Gastroesophageal sphincter (tissue), 4 donors: ENCODE measurements at regions not wholly inside any gene's neighbourhood (a gene's known extent, or its start where the extent isn't known, plus 50 kb on each side); places are given as distances from the start of the nearest gene placed in this dataset.

Source experiments
- ATAC-seq: fragments of 150-250 bp; one replicate; pipeline ENCODE4 v1.9.1; 2016; ENCODE audit warnings: mild to moderate bottlenecking, moderate library complexity
- H3K27ac ChIP-seq, 4 donors: fragments of 200-600 bp; sonication (generic) in 3 of 4; 1 replicate in 3 of 4; 2 replicates in 1 of 4; pipeline ENCODE4 v1.5.1; 2016 to 2019
- H3K27me3 ChIP-seq: fragments of 200-600 bp; sonication (generic); one replicate; pipeline ENCODE4 v1.5.1; 2019
- H3K36me3 ChIP-seq, 2 donors: fragments of 200-600 bp; sonication (generic); one replicate each; pipeline ENCODE4 v1.5.1; 2019; ENCODE audit warnings: control low read depth in 1 of 2
- H3K4me1 ChIP-seq, 3 donors: fragments of 200-600 bp; sonication (generic); 1 replicate in 2 of 3; 2 replicates in 1 of 3; pipeline ENCODE4 v1.5.1; 2016 to 2019; ENCODE audit warnings: control low read depth in 2 of 3
- H3K4me3 ChIP-seq, 2 donors: fragments of 200-600 bp; sonication (generic); one replicate each; pipeline ENCODE4 v1.5.1; 2019; ENCODE audit warnings: mild to moderate bottlenecking in 1 of 2, moderate library complexity in 1 of 2
- H3K9me3 ChIP-seq, 3 donors: fragments of 200-600 bp; sonication (generic); one replicate each; pipeline ENCODE4 v1.5.1; 2017 to 2019; ENCODE audit warnings: control low read depth in 2 of 3
- CTCF ChIP-seq, 4 experiments: fragments of 200-600 bp in 2 of 4; fragments of 450-650 bp in 2 of 4; sonication (generic) in 1 of 4; IDR thresholded peaks; one replicate each; pipeline ENCODE4 v1.5.1; 2017 to 2019; ENCODE audit warnings: antibody characterized with exemption in 4 of 4, mild to moderate bottlenecking in 2 of 4, moderate library complexity in 2 of 4
- EP300 ChIP-seq: sonication (generic); formaldehyde crosslinking; IDR thresholded peaks from one replicate; pipeline ENCODE4 v1.6.1; 2017; ENCODE audit warnings: antibody characterized with exemption, mild to moderate bottlenecking
- POLR2A ChIP-seq, 2 donors: fragments of 450-650 bp; IDR thresholded peaks; one replicate each; pipeline ENCODE4 v1.6.1; 2017; ENCODE audit warnings: antibody characterized with exemption in 2 of 2, mild to moderate bottlenecking in 2 of 2, moderate library complexity in 1 of 2
- POLR2AphosphoS5 ChIP-seq: sonication (generic); formaldehyde crosslinking; IDR thresholded peaks from one replicate; pipeline ENCODE4 v1.6.1; 2017; ENCODE audit warnings: antibody characterized with exemption
- WGBS, 2 donors: methylation state at CpG; one replicate each; pipeline ENCODE4 v1.1.5; 2018; ENCODE audit warnings: low coverage in 1 of 2; 5-methylcytosine and 5-hydroxymethylcytosine counted together

GRCh38 chr4:157908691-157909090 lies 264.1 kb downstream of the GASK1B start:
- no peak for TF ChIP-seq CTCF (IDR thresholded peaks at IDR 0.05)
- TF ChIP-seq POLR2A (IDR thresholded peaks at IDR 0.05), result no peak
- TF ChIP-seq EP300, result no peak
- no peak for TF ChIP-seq POLR2AphosphoS5
- no peaks in the 10 kb centered on the region for H3K27me3 ChIP-seq
- WGBS, 2 donors, result 93% methylated on average over 2 of the region's 2 CpGs; no CpG with 5 or more reads in 1 of the 2 donors
- ATAC-seq, result no peak
- H3K4me3 ChIP-seq, result no peak overlapping the region
- H3K4me1 ChIP-seq, result no peaks in the 10 kb centered on the region
- no peaks in the 10 kb centered on the region for H3K36me3 ChIP-seq
- no peaks in the 10 kb centered on the region for H3K9me3 ChIP-seq
- H3K27ac ChIP-seq, result no peak overlapping the region

- H3K27ac ChIP-seq, result no peak overlapping the region
- TF ChIP-seq POLR2AphosphoS5 (no peak), EP300 (no peak), POLR2A (IDR thresholded peaks at IDR 0.05) (no peak), CTCF (IDR thresholded peaks at IDR 0.05) (no peak)
- H3K9me3 ChIP-seq, result no peaks in the 10 kb centered on the region
- no peak for ATAC-seq
- WGBS, 2 donors, result 60 to 75% methylated on average over 2 to 3 of the region's 3 CpGs
- no peak overlapping the region for H3K4me3 ChIP-seq
- no peaks in the 10 kb centered on the region for H3K36me3 ChIP-seq
- no peaks in the 10 kb centered on the region for H3K4me1 ChIP-seq
- H3K27me3 ChIP-seq, result no peaks in the 10 kb centered on the region
These were observed 264.8 kb downstream of the GASK1B start for GRCh38 chr4:157908031-157908430.

GRCh38 chr4:157907226-157907946 lies 265.4 kb downstream of the GASK1B start:
- 70 to 77% methylated on average over 5 of the region's 5 CpGs for WGBS, 2 donors
- no peak for ATAC-seq
- TF ChIP-seq POLR2A (IDR thresholded peaks at IDR 0.05), result no peak
- H3K9me3 ChIP-seq, result no peaks in the 10 kb centered on the region
- no peaks in the 10 kb centered on the region for H3K27me3 ChIP-seq
- H3K4me1 ChIP-seq, result no peaks in the 10 kb centered on the region
- no peak overlapping the region for H3K27ac ChIP-seq
- no peak overlapping the region for H3K4me3 ChIP-seq
- no peaks in the 10 kb centered on the region for H3K36me3 ChIP-seq

GRCh38 chr4:157898836-157899605 lies 273.8 kb downstream of the GASK1B start:
- no peak for ATAC-seq
- WGBS, 2 donors, result 71 to 75% methylated on average over 3 of the region's 3 CpGs
- H3K27ac ChIP-seq, result no peak overlapping the region
- no peaks in the 10 kb centered on the region for H3K27me3 ChIP-seq
- peaks cover 0 to 6% (median 0%) of the 10 kb centered on the region in 3 donors for H3K9me3 ChIP-seq
- no peak overlapping the region for H3K4me3 ChIP-seq
- H3K4me1 ChIP-seq, result no peaks in the 10 kb centered on the region
- no peaks in the 10 kb centered on the region for H3K36me3 ChIP-seq
- TF ChIP-seq POLR2A (IDR thresholded peaks at IDR 0.05) (no peak), CTCF (IDR thresholded peaks at IDR 0.05) (no peak)

GRCh38 chr4:157897855-157898370 lies 274.9 kb downstream of the GASK1B start:
- ATAC-seq, result no peak
- H3K36me3 ChIP-seq, result no peaks in the 10 kb centered on the region
- peaks cover 0 to 6% (median 0%) of the 10 kb centered on the region in 3 donors for H3K9me3 ChIP-seq
- H3K27ac ChIP-seq, result no peak overlapping the region
- no peaks in the 10 kb centered on the region for H3K27me3 ChIP-seq
- no peaks in the 10 kb centered on the region for H3K4me1 ChIP-seq
- no peak overlapping the region for H3K4me3 ChIP-seq
- TF ChIP-seq CTCF (IDR thresholded peaks at IDR 0.05), result no peak
- TF ChIP-seq POLR2A (IDR thresholded peaks at IDR 0.05), result no peak
- no peak for TF ChIP-seq EP300
- no peak for TF ChIP-seq POLR2AphosphoS5
